CD4-positive, alpha-beta T cell (primary cell): ENCODE measurements at regions not wholly inside any gene's neighbourhood (a gene's known extent, or its start where the extent isn't known, plus 50 kb on each side); places are given as distances from the start of the nearest gene placed in this dataset.

Experiments
- ATAC-seq: fragments of 200-7000 bp; cut with Tn5 transposase; one replicate; pipeline ENCODE4 v1.10.0; 2022; ENCODE audit warnings: mild to moderate bottlenecking; ENCODE audit not compliant: poor library complexity
- CTCF ChIA-PET: fragments of 350-600 bp; sonication (Branson Sonifier 250); formaldehyde crosslinking; loops from one replicate; lab custom pipeline; 2021; ENCODE audit warnings: antibody characterized with exemption, inconsistent platforms; lab: Charles Lee
- POLR2A ChIA-PET: fragments of 350-600 bp; sonication (Branson Sonifier 250); formaldehyde crosslinking; loops from one replicate; lab custom pipeline; 2021; ENCODE audit warnings: antibody characterized with exemption, inconsistent platforms; lab: Charles Lee
- DNase-seq, 14 experiments: peaks; one replicate each; pipeline ENCODE4 v3.0.0-alpha.2; 2013 to 2020; ENCODE audit warnings: mixed read lengths in 2 of 14
- H3K27ac ChIP-seq, 2 donors: one replicate each; pipeline versions ENCODE4 v1.5.1 to v1.7.0; 2013; ENCODE audit warnings: low read length in 2 of 2, low read depth in 1 of 2, mild to moderate bottlenecking in 1 of 2
- H3K27me3 ChIP-seq, 2 experiments: 1 replicate in 1 of 2; 2 replicates in 1 of 2; pipeline versions ENCODE4 v1.6.1 to v1.7.0; 2013; ENCODE audit warnings: low read length in 2 of 2, control low read depth in 1 of 2, mild to moderate bottlenecking in 1 of 2, moderate library complexity in 1 of 2; ENCODE audit not compliant: insufficient read depth in 2 of 2, control insufficient read depth in 1 of 2
- H3K36me3 ChIP-seq: one replicate; pipeline ENCODE4 v1.6.1; 2013; ENCODE audit warnings: low read length, control low read depth; ENCODE audit not compliant: insufficient read depth
- H3K4me1 ChIP-seq: one replicate; pipeline ENCODE4 v1.6.1; 2013; ENCODE audit warnings: low read length, control low read depth; ENCODE audit not compliant: insufficient read depth
- H3K4me3 ChIP-seq: one replicate; pipeline ENCODE4 v1.5.1; 2013; ENCODE audit warnings: mild to moderate bottlenecking, low read length, moderate library complexity
- H3K9me3 ChIP-seq, 2 experiments: 1 replicate in 1 of 2; 2 replicates in 1 of 2; pipeline versions ENCODE4 v1.6.1 to v1.7.0; 2013; ENCODE audit warnings: low read length in 2 of 2, mild to moderate bottlenecking in 2 of 2, control low read depth in 1 of 2, moderate library complexity in 1 of 2; ENCODE audit not compliant: control insufficient read depth in 1 of 2, insufficient read depth in 1 of 2
- H3K27ac Mint-ChIP-seq: one replicate; pipeline ENCODE4 v1.8.0; 2020; ENCODE audit warnings: mixed read lengths
- H3K27me3 Mint-ChIP-seq: one replicate; pipeline ENCODE4 v1.8.0; 2021; ENCODE audit warnings: mixed read lengths
- H3K36me3 Mint-ChIP-seq: one replicate; pipeline ENCODE4 v1.8.0; 2021; ENCODE audit warnings: low read depth, mixed read lengths
- H3K4me1 Mint-ChIP-seq: one replicate; pipeline ENCODE4 v1.8.0; 2021; ENCODE audit warnings: low read depth, mixed read lengths
- H3K4me3 Mint-ChIP-seq: one replicate; pipeline ENCODE4 v1.8.0; 2020; ENCODE audit warnings: mild to moderate bottlenecking, mixed read lengths
- H3K9me3 Mint-ChIP-seq: one replicate; pipeline ENCODE4 v1.8.0; 2020; ENCODE audit warnings: mixed read lengths
- CTCF ChIP-seq: fragments of 200-600 bp; IDR thresholded peaks from one replicate; pipeline ENCODE4 v1.8.0; 2022; ENCODE audit warnings: antibody characterized with exemption, mild to moderate bottlenecking
- intact Hi-C, 2 experiments: fragments of 100-400 bp; cut with DNase I in 1 of 2; cut with micrococcal nuclease in 1 of 2; formaldehyde crosslinking; loops; one replicate each; pipeline versions ENCODE4 v1.15.1 to v1.9.0; 2023 to 2025; cut with DNase I, micrococcal nuclease

- Mint-ChIP-seq H3K36me3 (no peaks in the 10 kb centered on the region), H3K4me3 (no peak overlapping the region), H3K27ac (no peak overlapping the region), H3K4me1 (no peaks in the 10 kb centered on the region), H3K27me3 (no peaks in the 10 kb centered on the region), H3K9me3 (peaks cover 3% of the 10 kb centered on the region)
- Histone ChIP-seq H3K4me3 (no peak overlapping the region), H3K9me3 (peaks cover 0 to 8% of the 10 kb centered on the region in 2 experiments), H3K27me3 (no peaks in the 10 kb centered on the region), H3K27ac (no peak overlapping the region), H3K4me1 (no peaks in the 10 kb centered on the region), H3K36me3 (no peaks in the 10 kb centered on the region)
- ATAC-seq (no peak), DNase-seq (no peak)
- intact Hi-C loops, result no loop called here
- POLR2A ChIA-PET, result no interaction called here
- CTCF ChIA-PET, result no interaction called here
- no peak for TF ChIP-seq CTCF
Observed at GRCh38 chr2:116769514-116769913, 1045.0 kb upstream of the DDX18 start.

GRCh38 chr2:116776556-116776955 lies 1037.9 kb upstream of the DDX18 start:
- Mint-ChIP-seq H3K27me3 (no peaks in the 10 kb centered on the region), H3K36me3 (no peaks in the 10 kb centered on the region), H3K9me3 (peaks cover 9% of the 10 kb centered on the region), H3K4me1 (no peaks in the 10 kb centered on the region), H3K27ac (no peak overlapping the region), H3K4me3 (no peak overlapping the region)
- H3K4me1 ChIP-seq, result no peaks in the 10 kb centered on the region
- H3K36me3 ChIP-seq, result no peaks in the 10 kb centered on the region
- ChIA-PET POLR2A (no interaction called here), CTCF (no interaction called here)
- no peak for DNase-seq
- intact Hi-C loops, result no loop called here
- no peaks in the 10 kb centered on the region for H3K27me3 ChIP-seq
- peaks cover 0 to 14% of the 10 kb centered on the region in 2 experiments for H3K9me3 ChIP-seq
- H3K4me3 ChIP-seq, result no peak overlapping the region
- ATAC-seq, result no peak
- no peak overlapping the region for H3K27ac ChIP-seq
- TF ChIP-seq CTCF, result no peak

GRCh38 chr2:116787848-116788247 lies 1026.6 kb upstream of the DDX18 start:
- H3K36me3 Mint-ChIP-seq, result no peaks in the 10 kb centered on the region
- H3K4me1 Mint-ChIP-seq, result no peaks in the 10 kb centered on the region
- DNase-seq, result no peak
- H3K4me1 ChIP-seq, result no peaks in the 10 kb centered on the region
- CTCF ChIA-PET, result no interaction called here
- no peaks in the 10 kb centered on the region for H3K27me3 Mint-ChIP-seq
- no peaks in the 10 kb centered on the region for H3K27me3 ChIP-seq
- H3K4me3 ChIP-seq, result no peak overlapping the region
- peaks cover 0 to 3% of the 10 kb centered on the region in 2 experiments for H3K9me3 ChIP-seq
- POLR2A ChIA-PET, result no interaction called here
- no peak for TF ChIP-seq CTCF
- H3K9me3 Mint-ChIP-seq, result peaks cover 3% of the 10 kb centered on the region
- H3K27ac ChIP-seq, result no peak overlapping the region
- no peaks in the 10 kb centered on the region for H3K36me3 ChIP-seq
- H3K27ac Mint-ChIP-seq, result no peak overlapping the region
- H3K4me3 Mint-ChIP-seq, result no peak overlapping the region
- no peak for ATAC-seq
- intact Hi-C loops, result no loop called here
